Osteoblast (primary cell): ENCODE measurements at regions not wholly inside any gene's neighbourhood (a gene's known extent, or its start where the extent isn't known, plus 50 kb on each side); places are given as distances from the start of the nearest gene placed in this dataset.

ENCODE experiments used
- DNase-seq: peaks from one replicate; pipeline ENCODE4 v3.0.0; 2011; ENCODE audit warnings: low spot score, mixed read lengths; ENCODE audit not compliant: insufficient read length; ENCODE audit errors: missing footprints
- H2AFZ ChIP-seq: 2 replicates; pipeline ENCODE4 v1.6.0; 2011; ENCODE audit warnings: mild to moderate bottlenecking, low read length
- H3K27ac ChIP-seq: 2 replicates; pipeline ENCODE4 v1.5.1; 2011; ENCODE audit warnings: mild to moderate bottlenecking, low read depth, low read length, moderate library complexity
- H3K27me3 ChIP-seq: 2 replicates; pipeline ENCODE4 v1.6.0; 2012; ENCODE audit warnings: mild to moderate bottlenecking, control low read depth, inconsistent platforms, low read length, moderate library complexity; ENCODE audit not compliant: insufficient read depth
- H3K36me3 ChIP-seq: 2 replicates; pipeline ENCODE4 v1.5.1; 2011; ENCODE audit warnings: mild to moderate bottlenecking, low read length, control low read depth, moderate library complexity; ENCODE audit not compliant: insufficient read depth
- H3K4me1 ChIP-seq: 2 replicates; pipeline ENCODE4 v1.5.1; 2011; ENCODE audit warnings: mild to moderate bottlenecking, low read length, control low read depth, moderate library complexity; ENCODE audit not compliant: insufficient read depth
- H3K4me2 ChIP-seq: 2 replicates; pipeline ENCODE4 v1.6.0; 2011; ENCODE audit warnings: mild to moderate bottlenecking, low read length; ENCODE audit not compliant: insufficient read depth
- H3K4me3 ChIP-seq: fragments of 200-600 bp; sonication (generic); 3 replicates; pipeline ENCODE4 v1.5.1; 2012; ENCODE audit warnings: mild to moderate bottlenecking, low read length, inconsistent platforms; ENCODE audit not compliant: insufficient read depth
- H3K79me2 ChIP-seq: 2 replicates; pipeline ENCODE4 v1.6.0; 2012; ENCODE audit warnings: mild to moderate bottlenecking, low read length, control low read depth, inconsistent platforms; ENCODE audit not compliant: insufficient read depth
- H3K9me3 ChIP-seq: 2 replicates; pipeline ENCODE4 v1.5.1; 2011; ENCODE audit warnings: low read depth, low read length, control low read depth
- H4K20me1 ChIP-seq: 2 replicates; pipeline ENCODE4 v1.6.0; 2012; ENCODE audit warnings: mild to moderate bottlenecking, low read length, control low read depth; ENCODE audit not compliant: insufficient read depth
- TF ChIP-seq, protein P1 (sequence below): IDR thresholded peaks from 2 replicates; pipeline ENCODE4 v1.5.1; 2011; ENCODE audit warnings: mild to moderate bottlenecking, low read depth, low read length, moderate library complexity; ENCODE audit errors: extremely low read depth

DNA sequence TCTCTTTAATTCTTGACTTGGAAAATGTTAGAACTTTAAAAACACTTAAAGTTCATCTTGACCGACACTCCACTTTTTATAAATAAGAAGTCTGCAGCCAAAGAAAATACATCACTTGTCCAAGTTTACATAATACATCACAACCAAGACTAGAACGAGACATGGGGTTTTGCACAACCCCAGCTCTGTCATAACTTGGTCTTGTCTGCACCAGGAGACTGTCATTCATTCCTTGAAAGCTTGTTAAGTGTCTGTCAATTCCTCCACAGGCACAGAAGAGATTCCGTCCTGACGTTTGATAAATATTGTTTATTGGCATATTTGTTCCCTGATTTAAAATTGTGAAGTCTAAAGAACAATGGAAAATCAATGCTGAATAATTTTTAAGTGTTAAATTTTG is 139.5 kb upstream of the SETBP1 start:
- Histone ChIP-seq H3K4me3 (no peak overlapping the region), H3K27ac (no peak overlapping the region), H3K4me1 (peaks cover 18% of the 10 kb centered on the region), H3K9me3 (no peaks in the 10 kb centered on the region), H4K20me1 (no peaks in the 10 kb centered on the region), H3K36me3 (no peaks in the 10 kb centered on the region), H3K27me3 (no peaks in the 10 kb centered on the region), H2AFZ (no peak overlapping the region), H3K79me2 (no peaks in the 10 kb centered on the region), H3K4me2 (no peak overlapping the region)
- TF ChIP-seq, protein P1, sequence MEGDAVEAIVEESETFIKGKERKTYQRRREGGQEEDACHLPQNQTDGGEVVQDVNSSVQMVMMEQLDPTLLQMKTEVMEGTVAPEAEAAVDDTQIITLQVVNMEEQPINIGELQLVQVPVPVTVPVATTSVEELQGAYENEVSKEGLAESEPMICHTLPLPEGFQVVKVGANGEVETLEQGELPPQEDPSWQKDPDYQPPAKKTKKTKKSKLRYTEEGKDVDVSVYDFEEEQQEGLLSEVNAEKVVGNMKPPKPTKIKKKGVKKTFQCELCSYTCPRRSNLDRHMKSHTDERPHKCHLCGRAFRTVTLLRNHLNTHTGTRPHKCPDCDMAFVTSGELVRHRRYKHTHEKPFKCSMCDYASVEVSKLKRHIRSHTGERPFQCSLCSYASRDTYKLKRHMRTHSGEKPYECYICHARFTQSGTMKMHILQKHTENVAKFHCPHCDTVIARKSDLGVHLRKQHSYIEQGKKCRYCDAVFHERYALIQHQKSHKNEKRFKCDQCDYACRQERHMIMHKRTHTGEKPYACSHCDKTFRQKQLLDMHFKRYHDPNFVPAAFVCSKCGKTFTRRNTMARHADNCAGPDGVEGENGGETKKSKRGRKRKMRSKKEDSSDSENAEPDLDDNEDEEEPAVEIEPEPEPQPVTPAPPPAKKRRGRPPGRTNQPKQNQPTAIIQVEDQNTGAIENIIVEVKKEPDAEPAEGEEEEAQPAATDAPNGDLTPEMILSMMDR = no peak
- no peak for DNase-seq

DNA sequence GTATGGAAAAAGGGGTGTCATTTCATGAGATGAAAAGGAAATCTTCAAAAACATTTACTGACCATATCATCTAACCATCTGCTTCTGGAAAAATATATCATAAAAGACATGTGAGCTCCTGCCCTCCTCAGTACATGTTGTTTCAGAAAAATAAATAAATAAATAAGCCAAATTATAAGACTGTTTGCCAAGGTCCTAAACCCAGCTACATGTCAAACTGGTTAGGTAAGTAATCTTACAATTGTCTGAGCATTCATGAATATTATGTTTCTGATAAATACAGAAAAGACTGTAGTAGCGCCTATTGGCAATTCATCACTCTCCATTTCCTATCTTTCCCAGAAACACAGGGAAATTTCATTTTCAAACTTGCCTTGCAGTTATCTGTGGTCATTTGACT is 138.9 kb upstream of the SETBP1 start:
- no peak overlapping the region for H2AFZ ChIP-seq
- H3K4me1 ChIP-seq = peaks cover 12% of the 10 kb centered on the region
- no peak overlapping the region for H3K4me2 ChIP-seq
- H3K36me3 ChIP-seq = no peaks in the 10 kb centered on the region
- H3K79me2 ChIP-seq = no peaks in the 10 kb centered on the region
- H4K20me1 ChIP-seq = no peaks in the 10 kb centered on the region
- no peaks in the 10 kb centered on the region for H3K27me3 ChIP-seq
- no peak overlapping the region for H3K27ac ChIP-seq
- TF ChIP-seq, protein P1 = no peak
- no peak overlapping the region for H3K4me3 ChIP-seq
- DNase-seq = no peak
- H3K9me3 ChIP-seq = no peaks in the 10 kb centered on the region

DNA sequence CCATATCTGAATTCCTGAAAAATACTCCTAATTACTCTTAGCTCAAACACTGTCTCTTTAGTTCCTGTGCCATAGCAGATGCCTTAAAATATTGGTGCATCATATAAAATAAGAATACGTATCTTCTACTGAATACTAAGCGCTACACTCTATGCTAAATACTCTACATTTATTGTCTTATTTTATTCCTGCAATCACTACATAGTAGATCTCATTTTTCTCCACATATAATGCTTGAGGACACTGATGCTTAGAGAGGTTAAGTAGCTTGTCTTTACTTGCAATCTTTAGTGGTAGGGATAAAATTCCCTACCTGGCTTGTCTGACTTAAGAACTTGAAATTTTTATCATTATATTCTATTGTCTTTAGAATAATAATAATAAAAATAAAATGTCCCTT is 137.3 kb upstream of the SETBP1 start:
- TF ChIP-seq, protein P1 = no peak
- Histone ChIP-seq H3K79me2 (no peaks in the 10 kb centered on the region), H3K4me1 (peaks cover 5% of the 10 kb centered on the region), H3K36me3 (no peaks in the 10 kb centered on the region), H3K27me3 (no peaks in the 10 kb centered on the region), H3K4me3 (no peak overlapping the region), H3K27ac (no peak overlapping the region), H2AFZ (no peak overlapping the region), H3K4me2 (no peak overlapping the region), H4K20me1 (no peaks in the 10 kb centered on the region), H3K9me3 (no peaks in the 10 kb centered on the region)
- DNase-seq = no peak

DNA sequence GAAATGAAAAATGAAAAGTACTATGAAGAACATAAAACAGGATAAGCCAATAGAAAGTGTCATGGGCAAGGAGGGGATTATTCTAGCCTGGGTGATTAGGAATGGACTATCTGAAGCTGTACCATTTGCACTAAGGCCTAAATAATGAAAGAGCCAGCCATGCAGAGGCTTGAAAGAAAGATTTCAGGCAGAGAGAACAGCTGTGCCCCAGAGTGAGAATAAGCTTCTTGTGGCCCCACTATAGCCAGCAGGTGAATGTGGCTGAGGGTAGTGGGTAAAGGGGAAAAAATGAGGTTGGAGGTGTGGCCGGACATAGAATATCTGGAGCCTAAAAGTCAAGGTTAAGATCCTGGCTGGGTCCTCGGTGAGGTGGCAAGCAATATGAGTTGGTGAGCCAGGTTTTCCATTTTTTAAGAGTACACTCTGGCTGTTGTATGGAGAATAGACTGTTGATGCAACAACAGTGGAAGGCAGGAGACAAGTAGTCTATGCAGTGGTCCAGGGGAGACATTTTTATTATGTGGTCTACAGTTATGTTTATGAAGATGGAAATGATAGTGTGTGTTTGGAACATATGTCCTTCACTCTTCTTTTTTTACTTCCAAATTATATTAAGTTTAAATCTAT is 135.2 kb upstream of the SETBP1 start:
- Histone ChIP-seq H4K20me1 (no peaks in the 10 kb centered on the region), H3K27me3 (no peaks in the 10 kb centered on the region), H3K9me3 (no peaks in the 10 kb centered on the region), H3K27ac (no peak overlapping the region), H3K79me2 (no peaks in the 10 kb centered on the region), H3K36me3 (no peaks in the 10 kb centered on the region), H3K4me3 (no peak overlapping the region), H2AFZ (no peak overlapping the region), H3K4me1 (peaks cover 5% of the 10 kb centered on the region), H3K4me2 (no peak overlapping the region)
- TF ChIP-seq, protein P1 = no peak
- no peak for DNase-seq
